ENCODE measurements at regions not wholly inside any gene's neighbourhood (a gene's known extent, or its start where the extent isn't known, plus 50 kb on each side); places are given as distances from the start of the nearest gene placed in this dataset.

DNA sequence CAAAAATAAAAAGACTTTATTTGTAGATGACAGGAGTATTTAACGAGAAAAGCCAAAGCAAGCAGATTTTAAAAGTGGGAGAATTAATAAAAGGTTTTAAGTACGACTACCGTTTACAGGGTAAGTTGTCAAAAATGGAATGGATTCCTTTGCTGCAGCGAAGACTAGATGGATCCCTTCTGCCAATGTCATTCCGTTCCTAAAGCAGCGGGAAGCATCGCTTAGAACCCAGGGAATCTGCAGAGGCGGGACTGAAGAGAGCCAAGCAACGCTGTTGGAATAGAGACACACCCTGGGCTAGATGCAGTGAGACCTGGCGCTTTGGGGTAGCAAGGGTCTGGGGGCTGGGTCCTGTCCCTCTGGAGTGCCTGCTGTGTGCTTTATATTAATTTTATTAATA, 303.1 kb upstream of the MKI67 start (continued):
- TF ChIP-seq, protein P1, sequence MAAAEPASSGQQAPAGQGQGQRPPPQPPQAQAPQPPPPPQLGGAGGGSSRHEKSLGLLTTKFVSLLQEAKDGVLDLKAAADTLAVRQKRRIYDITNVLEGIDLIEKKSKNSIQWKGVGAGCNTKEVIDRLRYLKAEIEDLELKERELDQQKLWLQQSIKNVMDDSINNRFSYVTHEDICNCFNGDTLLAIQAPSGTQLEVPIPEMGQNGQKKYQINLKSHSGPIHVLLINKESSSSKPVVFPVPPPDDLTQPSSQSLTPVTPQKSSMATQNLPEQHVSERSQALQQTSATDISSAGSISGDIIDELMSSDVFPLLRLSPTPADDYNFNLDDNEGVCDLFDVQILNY (CRISPR knock-in tag; IDR thresholded peaks at IDR 0.05) = no peak
- TF ChIP-seq, protein P2, sequence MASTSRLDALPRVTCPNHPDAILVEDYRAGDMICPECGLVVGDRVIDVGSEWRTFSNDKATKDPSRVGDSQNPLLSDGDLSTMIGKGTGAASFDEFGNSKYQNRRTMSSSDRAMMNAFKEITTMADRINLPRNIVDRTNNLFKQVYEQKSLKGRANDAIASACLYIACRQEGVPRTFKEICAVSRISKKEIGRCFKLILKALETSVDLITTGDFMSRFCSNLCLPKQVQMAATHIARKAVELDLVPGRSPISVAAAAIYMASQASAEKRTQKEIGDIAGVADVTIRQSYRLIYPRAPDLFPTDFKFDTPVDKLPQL (IDR thresholded peaks at IDR 0.05; ENCODE audit: extremely low read depth, insufficient read length) = no peak
- TF ChIP-seq ESRRB (CRISPR knock-in tag; IDR thresholded peaks at IDR 0.05; ENCODE audit: borderline replicate concordance) = no peak

DNA sequence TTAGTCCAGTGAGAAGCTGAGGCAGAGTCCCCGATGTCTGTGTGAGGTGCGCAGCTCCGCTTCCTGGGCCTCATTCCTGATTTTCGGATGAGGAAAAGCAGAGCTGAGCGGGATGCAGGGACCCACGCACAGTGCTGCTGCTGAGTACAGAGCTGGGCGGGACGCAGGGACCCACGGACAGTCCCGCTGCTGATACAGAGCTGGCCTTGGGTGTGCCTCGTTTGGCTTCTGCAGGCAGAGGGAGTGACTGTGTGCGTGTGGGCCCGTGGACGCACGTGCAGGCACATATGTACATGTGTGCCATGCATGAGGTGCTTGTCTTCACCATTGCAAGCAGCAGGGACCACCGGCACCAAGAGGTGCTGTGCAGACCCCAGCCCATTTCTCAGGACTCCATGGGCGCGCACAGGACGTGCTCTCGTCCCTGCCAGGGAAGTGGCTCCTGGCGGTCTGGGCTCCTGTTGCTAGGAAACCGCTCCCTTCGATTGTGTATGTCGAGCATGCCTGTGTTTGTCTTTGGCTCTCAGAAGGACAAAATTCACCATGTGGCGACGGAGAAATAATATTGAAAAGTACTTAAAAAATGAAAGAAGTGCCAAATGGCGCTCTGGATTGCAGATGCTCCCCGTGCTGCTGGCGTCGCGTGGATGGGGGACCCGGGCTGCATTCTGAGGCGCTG, 303.8 kb upstream of the MKI67 start:
- no peak for FAIRE-seq
- H3K27me3 ChIP-seq (ENCODE audit: control insufficient read depth in 2 of 2, insufficient read depth in 2 of 2, low read length in 2 of 2) = peaks cover 3 to 51% of the 10 kb centered on the region in 2 experiments; a peak in 4 of 5 replicates
- in situ Hi-C loops (cut with MboI) = no loop called here
- CTCF ChIA-PET (ENCODE audit: low intra/inter-chr PET ratio) = no interaction called here
- no TSS peak for BruUV-seq (replicated peaks)
- H3K4me3 ChIP-seq = no peak overlapping the region
- no peak overlapping the region for H3K9ac ChIP-seq (ENCODE audit: insufficient read depth in 1 of 2, low read depth in 2 of 2, low read length in 2 of 2)
- no peaks in the 10 kb centered on the region for H3K9me1 ChIP-seq (ENCODE audit: control insufficient read depth, insufficient read depth, low read length)
- H3K4me2 ChIP-seq (ENCODE audit: insufficient read depth, low read length) = no peak overlapping the region
- no peaks in the 10 kb centered on the region for H4K20me1 ChIP-seq (replicated peaks; ENCODE audit: control insufficient read depth, insufficient read depth, low read length)
- H3K4me1 ChIP-seq (replicated peaks in 1 of 2; ENCODE audit: control insufficient read depth in 2 of 2, insufficient read depth in 2 of 2, low read length in 2 of 2) = no peaks in the 10 kb centered on the region
- H3K36me3 ChIP-seq (ENCODE audit: control insufficient read depth, insufficient read depth, low read length) = no peaks in the 10 kb centered on the region
- intact Hi-C loops (cut with micrococcal nuclease) = no loop called here
- H3K9me3 ChIP-seq (replicated peaks; ENCODE audit: control insufficient read depth, insufficient read depth, low read depth, low read length) = no peaks in the 10 kb centered on the region
- H2AFZ ChIP-seq (ENCODE audit: low read depth, low read length) = no peak overlapping the region
- ATAC-seq = no peak
- POLR2A ChIA-PET = no interaction called here
- H3K27ac ChIP-seq (ENCODE audit: extremely low read depth, low read depth, low read length) = no peak overlapping the region
- DNase-seq (ENCODE audit: extremely low read depth in 1 of 4, low spot score in 3 of 4) = no peak
- under 1% methylated on average over 26 of the region's 33 CpGs for WGBS (ENCODE audit: insufficient coverage, low coverage, missing lambda C conversion rate)
- H3K79me2 ChIP-seq (ENCODE audit: control insufficient read depth, insufficient read depth, low read length) = no peaks in the 10 kb centered on the region
- TF ChIP-seq ZNF217 (CRISPR knock-in tag; IDR thresholded peaks at IDR 0.05) (no peak), ZC3H4 (CRISPR knock-in tag; IDR thresholded peaks at IDR 0.05; ENCODE audit: borderline replicate concordance) (no peak), HCFC1 (IDR thresholded peaks at IDR 0.05; ENCODE audit: low read depth, low read length) (no peak), ESRRB (CRISPR knock-in tag; IDR thresholded peaks at IDR 0.05; ENCODE audit: borderline replicate concordance) (no peak), BHLHE40 (IDR thresholded peaks at IDR 0.05; ENCODE audit: low read length) (no peak), NFE2L1 (tag; IDR thresholded peaks at IDR 0.05; ENCODE audit: borderline replicate concordance, low read depth) (no peak), NR2C1 (IDR thresholded peaks at IDR 0.05) (no peak), NR2C1 (tag; IDR thresholded peaks at IDR 0.05) (no peak), DMBX1 (CRISPR knock-in tag; IDR thresholded peaks at IDR 0.05; ENCODE audit: borderline replicate concordance) (no peak)
- TF ChIP-seq, protein P3, sequence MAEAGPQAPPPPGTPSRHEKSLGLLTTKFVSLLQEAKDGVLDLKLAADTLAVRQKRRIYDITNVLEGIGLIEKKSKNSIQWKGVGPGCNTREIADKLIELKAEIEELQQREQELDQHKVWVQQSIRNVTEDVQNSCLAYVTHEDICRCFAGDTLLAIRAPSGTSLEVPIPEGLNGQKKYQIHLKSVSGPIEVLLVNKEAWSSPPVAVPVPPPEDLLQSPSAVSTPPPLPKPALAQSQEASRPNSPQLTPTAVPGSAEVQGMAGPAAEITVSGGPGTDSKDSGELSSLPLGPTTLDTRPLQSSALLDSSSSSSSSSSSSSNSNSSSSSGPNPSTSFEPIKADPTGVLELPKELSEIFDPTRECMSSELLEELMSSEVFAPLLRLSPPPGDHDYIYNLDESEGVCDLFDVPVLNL (CRISPR knock-in tag; IDR thresholded peaks at IDR 0.05; ENCODE audit: low read depth) = no peak
- TF ChIP-seq, protein P4, sequence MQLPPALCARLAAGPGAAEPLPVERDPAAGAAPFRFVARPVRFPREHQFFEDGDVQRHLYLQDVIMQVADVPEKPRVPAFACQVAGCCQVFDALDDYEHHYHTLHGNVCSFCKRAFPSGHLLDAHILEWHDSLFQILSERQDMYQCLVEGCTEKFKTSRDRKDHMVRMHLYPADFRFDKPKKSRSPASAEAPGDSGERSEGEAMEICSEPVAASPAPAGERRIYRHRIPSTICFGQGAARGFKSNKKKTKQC (CRISPR knock-in tag; IDR thresholded peaks at IDR 0.05) = no peak

All from K562 (cell line).